Fibroblast of lung (primary cell): ENCODE measurements at regions not wholly inside any gene's neighbourhood (a gene's known extent, or its start where the extent isn't known, plus 50 kb on each side); places are given as distances from the start of the nearest gene placed in this dataset.

Source experiments
- CTCF ChIP-seq, 2 donors: IDR thresholded peaks in 1 of 2; conservative IDR thresholded peaks in 1 of 2; 1 replicate in 1 of 2; 2 replicates in 1 of 2; pipeline ENCODE4 v1.5.1; 2011 to 2012; ENCODE audit warnings: low read length in 2 of 2, control low read depth in 1 of 2, inconsistent platforms in 1 of 2, low read depth in 1 of 2, mild to moderate bottlenecking in 1 of 2
- EZH2 ChIP-seq: IDR thresholded peaks from 2 replicates; pipeline ENCODE4 v1.5.1; 2012; ENCODE audit warnings: low read length, control low read depth, mild to moderate bottlenecking; ENCODE audit errors: missing control alignments

GRCh38 chr5:123283031-123283430 lies 140.2 kb downstream of the CEP120 start:
- TF ChIP-seq CTCF (conservative IDR thresholded peaks at IDR 0.05 in 1 of 2, IDR thresholded peaks at IDR 0.05 in 1 of 2; ENCODE audit: low read depth in 1 of 2, low read length in 2 of 2) = no peak
- no peak for TF ChIP-seq EZH2
